H1 (cell line): ENCODE measurements at regions not wholly inside any gene's neighbourhood (a gene's known extent, or its start where the extent isn't known, plus 50 kb on each side); places are given as distances from the start of the nearest gene placed in this dataset.

ENCODE experiments used
- CTCF ChIA-PET: fragments of 300-600 bp; sonication (Branson Sonifier 250); formaldehyde crosslinking; loops from one replicate; lab custom pipeline; 2021; ENCODE audit not compliant: partially characterized antibody; lab: Charles Lee
- POLR2A ChIA-PET: fragments of 300-600 bp; sonication (Branson Sonifier 250); formaldehyde crosslinking; loops from one replicate; lab custom pipeline; 2021; ENCODE audit warnings: inconsistent platforms; ENCODE audit not compliant: partially characterized antibody; lab: Charles Lee
- DNase-seq, 2 experiments: peaks; one replicate each; pipeline versions ENCODE4 v3.0.0 to v3.0.0-alpha.2; 2010 to 2022; ENCODE audit warnings: low spot score in 2 of 2, low read depth in 1 of 2, mixed read lengths in 1 of 2
- FAIRE-seq: peaks from 2 replicates; lab custom pipeline; 2011; peaks lifted over from hg19 to GRCh38; lab: Jason Lieb, UNC
- H2AFZ ChIP-seq: 2 replicates; pipeline ENCODE4 v1.8.1; 2012; ENCODE audit warnings: low read length, inconsistent platforms
- H2AK5ac ChIP-seq: 2 replicates; pipeline ENCODE4 v1.6.1; 2013; ENCODE audit warnings: low read depth, low read length
- H2BK120ac ChIP-seq: replicated peaks from 2 replicates; pipeline ENCODE3; 2013; ENCODE audit warnings: low read depth, low read length, inconsistent platforms
- H2BK12ac ChIP-seq: 2 replicates; pipeline ENCODE4 v1.6.1; 2013; ENCODE audit warnings: low read depth, low read length
- H2BK15ac ChIP-seq: 2 replicates; pipeline ENCODE4 v1.6.1; 2013; ENCODE audit warnings: low read length
- H2BK20ac ChIP-seq: 2 replicates; pipeline ENCODE4 v1.6.1; 2013; ENCODE audit warnings: low read length
- H2BK5ac ChIP-seq: 2 replicates; pipeline ENCODE4 v1.6.1; 2013; ENCODE audit warnings: low read depth, low read length
- H3K14ac ChIP-seq: 2 replicates; pipeline ENCODE4 v1.6.1; 2013; ENCODE audit warnings: inconsistent platforms; ENCODE audit not compliant: insufficient read length
- H3K18ac ChIP-seq: 2 replicates; pipeline ENCODE4 v1.6.1; 2013; ENCODE audit warnings: low read length; ENCODE audit errors: extremely low read depth
- H3K23ac ChIP-seq: 2 replicates; pipeline ENCODE4 v1.6.1; 2013; ENCODE audit warnings: inconsistent platforms; ENCODE audit not compliant: insufficient read length
- H3K23me2 ChIP-seq: 2 replicates; pipeline ENCODE4 v1.6.1; 2013; ENCODE audit warnings: low read depth, low read length
- H3K27ac ChIP-seq: 2 replicates; pipeline ENCODE4 v1.6.1; 2011; ENCODE audit warnings: low read depth, low read length, inconsistent platforms
- H3K27me3 ChIP-seq, 4 experiments: replicated peaks in 1 of 4; 1 replicate in 1 of 4; 2 replicates in 3 of 4; pipeline versions ENCODE4 v1.6.1 to v1.8.1; 2011 to 2013; ENCODE audit warnings: low read length in 3 of 4, mild to moderate bottlenecking in 3 of 4, inconsistent platforms in 2 of 4, mixed read lengths in 2 of 4, moderate library complexity in 1 of 4; ENCODE audit not compliant: control insufficient read depth in 3 of 4, insufficient read depth in 3 of 4; ENCODE audit errors: extremely low read depth in 1 of 4
- H3K36me3 ChIP-seq, 4 experiments: 2 replicates each; pipeline versions ENCODE4 v1.6.1 to v1.8.1; 2011 to 2013; ENCODE audit warnings: mild to moderate bottlenecking in 4 of 4, low read length in 3 of 4, moderate library complexity in 2 of 4, control low read depth in 1 of 4, inconsistent platforms in 1 of 4; ENCODE audit not compliant: insufficient read depth in 4 of 4, control insufficient read depth in 2 of 4
- H3K4ac ChIP-seq: replicated peaks from 2 replicates; pipeline ENCODE3; 2013; ENCODE audit warnings: low read length, low read depth, mixed read lengths, inconsistent platforms; ENCODE audit not compliant: insufficient read length
- H3K4me1 ChIP-seq, 4 experiments: replicated peaks in 1 of 4; 1 replicate in 1 of 4; 2 replicates in 3 of 4; pipeline versions ENCODE4 v1.6.1 to v1.8.1; 2011 to 2013; ENCODE audit warnings: low read length in 3 of 4, inconsistent platforms in 2 of 4, mixed read lengths in 1 of 4; ENCODE audit not compliant: insufficient read depth in 4 of 4, control insufficient read depth in 3 of 4
- H3K4me2 ChIP-seq, 2 experiments: 2 replicates each; pipeline versions ENCODE4 v1.6.1 to v1.8.1; 2011 to 2013; ENCODE audit warnings: low read depth in 2 of 2, low read length in 2 of 2, control low read depth in 1 of 2, inconsistent platforms in 1 of 2, mild to moderate bottlenecking in 1 of 2; ENCODE audit not compliant: insufficient read depth in 1 of 2
- H3K4me3 ChIP-seq, 4 experiments: fragments of 200-600, 300-600 bp in 1 of 4; sonication (generic), shearing (Covaris generic), sonication (Bioruptor Twin) in 1 of 4; 2 replicates each; pipeline versions ENCODE4 v1.5.1 to v1.8.1; 2011 to 2016; ENCODE audit warnings: low read length in 4 of 4, low read depth in 3 of 4, control low read depth in 2 of 4, inconsistent platforms in 2 of 4, mild to moderate bottlenecking in 2 of 4, mixed read lengths in 1 of 4, moderate library complexity in 1 of 4; ENCODE audit not compliant: insufficient read depth in 2 of 4; ENCODE audit errors: extremely low read depth in 1 of 4
- H3K56ac ChIP-seq: replicated peaks from 2 replicates; pipeline ENCODE3; 2013; ENCODE audit warnings: low read depth, mild to moderate bottlenecking, mixed read lengths, low read length, inconsistent platforms; ENCODE audit not compliant: insufficient read length
- H3K79me1 ChIP-seq: 2 replicates; pipeline ENCODE4 v1.6.1; 2013; ENCODE audit warnings: low read depth, low read length, control low read depth
- H3K79me2 ChIP-seq, 2 experiments: 2 replicates each; pipeline versions ENCODE4 v1.6.1 to v1.8.1; 2012 to 2013; ENCODE audit warnings: low read length in 2 of 2, mild to moderate bottlenecking in 2 of 2, inconsistent platforms in 1 of 2; ENCODE audit not compliant: insufficient read depth in 2 of 2, control insufficient read depth in 1 of 2
- H3K9ac ChIP-seq, 4 experiments: replicated peaks in 1 of 4; 1 replicate in 1 of 4; 2 replicates in 3 of 4; pipeline versions ENCODE4 v1.6.1 to v1.8.1; 2011 to 2013; ENCODE audit warnings: low read depth in 3 of 4, low read length in 3 of 4, control low read depth in 2 of 4, mild to moderate bottlenecking in 2 of 4, moderate library complexity in 2 of 4, inconsistent platforms in 1 of 4; ENCODE audit errors: extremely low read depth in 1 of 4
- H3K9me3 ChIP-seq, 2 experiments: 2 replicates each; pipeline versions ENCODE4 v1.6.1 to v1.8.1; 2012 to 2013; ENCODE audit warnings: mild to moderate bottlenecking in 2 of 2, moderate library complexity in 2 of 2, control low read depth in 1 of 2, inconsistent platforms in 1 of 2, low read depth in 1 of 2, low read length in 1 of 2, mixed read lengths in 1 of 2; ENCODE audit not compliant: insufficient read depth in 2 of 2
- H4K20me1 ChIP-seq, 2 experiments: replicated peaks in 1 of 2; 2 replicates each; pipeline versions ENCODE3 to v1.8.1; 2011 to 2013; ENCODE audit warnings: inconsistent platforms in 2 of 2, low read length in 2 of 2, mild to moderate bottlenecking in 1 of 2; ENCODE audit not compliant: insufficient read depth in 2 of 2, control insufficient read depth in 1 of 2
- H4K5ac ChIP-seq: 2 replicates; pipeline ENCODE4 v1.6.1; 2013; ENCODE audit warnings: low read length, low read depth, mixed read lengths, inconsistent platforms; ENCODE audit not compliant: insufficient read length
- H4K8ac ChIP-seq: 2 replicates; pipeline ENCODE4 v1.8.0; 2013; ENCODE audit warnings: mild to moderate bottlenecking, moderate library complexity, low read length, inconsistent platforms; ENCODE audit not compliant: insufficient read depth; ENCODE audit errors: extremely low read depth
- H4K91ac ChIP-seq: replicated peaks from 2 replicates; pipeline ENCODE3; 2013; ENCODE audit warnings: low read length, mixed read lengths, inconsistent platforms; ENCODE audit not compliant: insufficient read length
- EZH2 ChIP-seq: fragments of 200-600 bp; sonication (generic); IDR thresholded peaks from 2 replicates; pipeline ENCODE4 v1.7.1; 2012; ENCODE audit warnings: low read depth, mild to moderate bottlenecking, moderate library complexity, low read length, inconsistent platforms; ENCODE audit not compliant: severe bottlenecking
- JUND ChIP-seq: IDR thresholded peaks from 2 replicates; pipeline ENCODE4 v1.6.1; 2011; ENCODE audit warnings: mild to moderate bottlenecking, improper control_type of control experiment, low read length
- KDM5A ChIP-seq: fragments of 200-600 bp; IDR thresholded peaks from 2 replicates; pipeline ENCODE4 v1.7.1; 2012; ENCODE audit warnings: mild to moderate bottlenecking, low read length, inconsistent platforms, mixed read lengths
- RXRA ChIP-seq: IDR thresholded peaks from 2 replicates; pipeline ENCODE4 v1.6.1; 2011; ENCODE audit warnings: low read depth, mild to moderate bottlenecking, low read length, moderate library complexity; ENCODE audit not compliant: insufficient read depth
- SIN3A ChIP-seq, 2 experiments: IDR thresholded peaks in 1 of 2; conservative IDR thresholded peaks in 1 of 2; 2 replicates each; pipeline ENCODE4 v1.6.1; 2011 to 2012; ENCODE audit warnings: low read length in 2 of 2, improper control_type of control experiment in 1 of 2, low read depth in 1 of 2, mild to moderate bottlenecking in 1 of 2
- SIX5 ChIP-seq: IDR thresholded peaks from 2 replicates; pipeline ENCODE4 v1.6.1; 2011; ENCODE audit warnings: mild to moderate bottlenecking, low read depth, low read length
- SP2 ChIP-seq: IDR thresholded peaks from 2 replicates; pipeline ENCODE4 v1.6.1; 2012; ENCODE audit warnings: mild to moderate bottlenecking, low read length, inconsistent platforms
- SP4 ChIP-seq: IDR thresholded peaks from 2 replicates; pipeline ENCODE4 v1.6.1; 2012; ENCODE audit warnings: low read length, inconsistent platforms
- USF2 ChIP-seq: IDR thresholded peaks from 2 replicates; pipeline ENCODE4 v1.6.1; 2011; ENCODE audit warnings: low read length, improper control_type of control experiment
- ZNF274 ChIP-seq: IDR thresholded peaks from 2 replicates; pipeline ENCODE4 v1.7.0; 2012; ENCODE audit warnings: low read length, borderline replicate concordance; ENCODE audit errors: extremely low read depth
- TF ChIP-seq, protein P1 (sequence below): IDR thresholded peaks from 2 replicates; pipeline ENCODE4 v1.6.1; 2012; ENCODE audit warnings: inconsistent platforms

DNA sequence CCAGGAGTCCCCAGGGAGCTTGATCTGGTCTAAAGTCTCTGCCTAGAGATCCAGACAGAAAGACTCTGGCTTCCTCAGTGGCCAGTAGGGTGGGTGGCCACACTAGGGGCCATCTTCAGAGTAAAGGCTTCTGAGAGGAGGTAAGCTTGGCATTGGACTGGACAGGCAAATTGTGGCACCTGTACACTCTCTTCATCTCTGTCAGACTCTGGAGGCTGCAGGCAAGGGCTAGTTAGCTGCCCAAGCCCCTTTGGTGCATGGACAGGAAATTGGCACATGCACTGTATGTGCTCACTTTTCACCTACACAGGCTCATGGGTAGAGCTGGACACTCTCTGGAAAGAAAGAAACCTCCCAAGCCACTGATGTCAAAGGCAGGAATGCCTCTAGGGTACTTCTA is 142.8 kb downstream of the PJA1 start:
- FAIRE-seq (no peak), DNase-seq (no peak)
- Histone ChIP-seq H3K36me3 (no peaks in the 10 kb centered on the region), H2AFZ (no peak overlapping the region), H2BK20ac (no peak overlapping the region), H3K4me1 (peaks cover 0 to 8% (median 0%) of the 10 kb centered on the region in 4 experiments; a peak in 4 of 7 replicates), H4K8ac (no peak overlapping the region), H3K23me2 (no peaks in the 10 kb centered on the region), H2AK5ac (no peak overlapping the region), H2BK5ac (no peak overlapping the region), H3K9ac (no peak overlapping the region), H3K27ac (no peak overlapping the region), H3K14ac (no peak overlapping the region), H3K27me3 (no peaks in the 10 kb centered on the region), H3K79me1 (no peaks in the 10 kb centered on the region), H3K4me2 (no peak overlapping the region), H3K9me3 (no peaks in the 10 kb centered on the region), H4K5ac (no peak overlapping the region), H2BK12ac (no peak overlapping the region), H3K56ac (no peak overlapping the region), H4K20me1 (no peaks in the 10 kb centered on the region), H3K79me2 (no peaks in the 10 kb centered on the region), H3K4me3 (no peak overlapping the region), H3K23ac (no peak overlapping the region), H2BK120ac (no peak overlapping the region), H3K18ac (no peak overlapping the region), H2BK15ac (no peak overlapping the region), H3K4ac (no peak overlapping the region), H4K91ac (no peak overlapping the region)
- no peak for TF ChIP-seq EZH2
- no peak for TF ChIP-seq KDM5A
- no peak for TF ChIP-seq SIX5
- TF ChIP-seq, protein P1, sequence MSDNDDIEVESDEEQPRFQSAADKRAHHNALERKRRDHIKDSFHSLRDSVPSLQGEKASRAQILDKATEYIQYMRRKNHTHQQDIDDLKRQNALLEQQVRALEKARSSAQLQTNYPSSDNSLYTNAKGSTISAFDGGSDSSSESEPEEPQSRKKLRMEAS, result no peak
- TF ChIP-seq USF2, result no peak
- TF ChIP-seq SP2, result no peak
- no peak for TF ChIP-seq JUND
- no peak for TF ChIP-seq SP4
- no peak for TF ChIP-seq ZNF274
- TF ChIP-seq SIN3A (conservative IDR thresholded peaks at IDR 0.05 in 1 of 2, IDR thresholded peaks at IDR 0.05 in 1 of 2; ENCODE audit: low read depth in 1 of 2, low read length in 2 of 2), result no peak
- TF ChIP-seq RXRA, result no peak
- ChIA-PET CTCF (interaction anchor here (1.0 to 2.1 kb wide), 6 partner anchors 9 to 213 kb away, joined by 3 to 7 read pairs (median 4); partner anchors contain the start of gene EFNB1), POLR2A (interaction anchor here (1.0 kb wide), 1 partner anchor 8 kb away, joined by 3 read pairs; no protein-coding TSS in a partner anchor)
